Gastroesophageal sphincter (tissue), 4 donors: ENCODE measurements at regions not wholly inside any gene's neighbourhood (a gene's known extent, or its start where the extent isn't known, plus 50 kb on each side); places are given as distances from the start of the nearest gene placed in this dataset.

Experiments
- ATAC-seq: fragments of 150-250 bp; one replicate; pipeline ENCODE4 v1.9.1; 2016; ENCODE audit warnings: mild to moderate bottlenecking, moderate library complexity
- H3K27ac ChIP-seq, 4 donors: fragments of 200-600 bp; sonication (generic) in 3 of 4; 1 replicate in 3 of 4; 2 replicates in 1 of 4; pipeline ENCODE4 v1.5.1; 2016 to 2019
- H3K27me3 ChIP-seq: fragments of 200-600 bp; sonication (generic); one replicate; pipeline ENCODE4 v1.5.1; 2019
- H3K36me3 ChIP-seq, 2 donors: fragments of 200-600 bp; sonication (generic); one replicate each; pipeline ENCODE4 v1.5.1; 2019; ENCODE audit warnings: control low read depth in 1 of 2
- H3K4me1 ChIP-seq, 3 donors: fragments of 200-600 bp; sonication (generic); 1 replicate in 2 of 3; 2 replicates in 1 of 3; pipeline ENCODE4 v1.5.1; 2016 to 2019; ENCODE audit warnings: control low read depth in 2 of 3
- H3K4me3 ChIP-seq, 2 donors: fragments of 200-600 bp; sonication (generic); one replicate each; pipeline ENCODE4 v1.5.1; 2019; ENCODE audit warnings: mild to moderate bottlenecking in 1 of 2, moderate library complexity in 1 of 2
- H3K9me3 ChIP-seq, 3 donors: fragments of 200-600 bp; sonication (generic); one replicate each; pipeline ENCODE4 v1.5.1; 2017 to 2019; ENCODE audit warnings: control low read depth in 2 of 3
- EP300 ChIP-seq: sonication (generic); formaldehyde crosslinking; IDR thresholded peaks from one replicate; pipeline ENCODE4 v1.6.1; 2017; ENCODE audit warnings: antibody characterized with exemption, mild to moderate bottlenecking
- POLR2A ChIP-seq, 2 donors: fragments of 450-650 bp; IDR thresholded peaks; one replicate each; pipeline ENCODE4 v1.6.1; 2017; ENCODE audit warnings: antibody characterized with exemption in 2 of 2, mild to moderate bottlenecking in 2 of 2, moderate library complexity in 1 of 2
- POLR2AphosphoS5 ChIP-seq: sonication (generic); formaldehyde crosslinking; IDR thresholded peaks from one replicate; pipeline ENCODE4 v1.6.1; 2017; ENCODE audit warnings: antibody characterized with exemption
- WGBS, 2 donors: methylation state at CpG; one replicate each; pipeline ENCODE4 v1.1.5; 2018; ENCODE audit warnings: low coverage in 1 of 2; 5-methylcytosine and 5-hydroxymethylcytosine counted together
- TF ChIP-seq, protein P1 (sequence below), 4 experiments: fragments of 200-600 bp in 2 of 4; fragments of 450-650 bp in 2 of 4; sonication (generic) in 1 of 4; IDR thresholded peaks; one replicate each; pipeline ENCODE4 v1.5.1; 2017 to 2019; ENCODE audit warnings: antibody characterized with exemption in 4 of 4, mild to moderate bottlenecking in 2 of 4, moderate library complexity in 2 of 4

- no peaks in the 10 kb centered on the region for H3K27me3 ChIP-seq
- no peaks in the 10 kb centered on the region for H3K36me3 ChIP-seq
- ATAC-seq: no peak
- H3K4me3 ChIP-seq: no peak overlapping the region
- no peaks in the 10 kb centered on the region for H3K9me3 ChIP-seq
- TF ChIP-seq EP300: no peak
- TF ChIP-seq POLR2AphosphoS5: no peak
- no peak for TF ChIP-seq POLR2A (IDR thresholded peaks at IDR 0.05)
- H3K4me1 ChIP-seq: peaks cover 0 to 10% (median 4%) of the 10 kb centered on the region in 3 donors
- 95 to 97% methylated on average over 2 of the region's 2 CpGs for WGBS, 2 donors
- no peak overlapping the region for H3K27ac ChIP-seq
Measured at GRCh38 chr10:31187182-31187581, 131.8 kb upstream of the ZEB1 start.

GRCh38 chr10:31187607-31188210, 131.3 kb upstream of the ZEB1 start:
- Histone ChIP-seq H3K36me3 (no peaks in the 10 kb centered on the region), H3K4me1 (peaks cover 0 to 10% (median 4%) of the 10 kb centered on the region in 3 donors), H3K27ac (no peak overlapping the region), H3K27me3 (no peaks in the 10 kb centered on the region), H3K4me3 (no peak overlapping the region), H3K9me3 (no peaks in the 10 kb centered on the region)
- WGBS, 2 donors: 68 to 89% methylated on average over 1 to 4 of the region's 14 CpGs
- no peak for ATAC-seq
- TF ChIP-seq, protein P1, sequence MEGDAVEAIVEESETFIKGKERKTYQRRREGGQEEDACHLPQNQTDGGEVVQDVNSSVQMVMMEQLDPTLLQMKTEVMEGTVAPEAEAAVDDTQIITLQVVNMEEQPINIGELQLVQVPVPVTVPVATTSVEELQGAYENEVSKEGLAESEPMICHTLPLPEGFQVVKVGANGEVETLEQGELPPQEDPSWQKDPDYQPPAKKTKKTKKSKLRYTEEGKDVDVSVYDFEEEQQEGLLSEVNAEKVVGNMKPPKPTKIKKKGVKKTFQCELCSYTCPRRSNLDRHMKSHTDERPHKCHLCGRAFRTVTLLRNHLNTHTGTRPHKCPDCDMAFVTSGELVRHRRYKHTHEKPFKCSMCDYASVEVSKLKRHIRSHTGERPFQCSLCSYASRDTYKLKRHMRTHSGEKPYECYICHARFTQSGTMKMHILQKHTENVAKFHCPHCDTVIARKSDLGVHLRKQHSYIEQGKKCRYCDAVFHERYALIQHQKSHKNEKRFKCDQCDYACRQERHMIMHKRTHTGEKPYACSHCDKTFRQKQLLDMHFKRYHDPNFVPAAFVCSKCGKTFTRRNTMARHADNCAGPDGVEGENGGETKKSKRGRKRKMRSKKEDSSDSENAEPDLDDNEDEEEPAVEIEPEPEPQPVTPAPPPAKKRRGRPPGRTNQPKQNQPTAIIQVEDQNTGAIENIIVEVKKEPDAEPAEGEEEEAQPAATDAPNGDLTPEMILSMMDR (IDR thresholded peaks at IDR 0.05): no peak
- TF ChIP-seq POLR2A (IDR thresholded peaks at IDR 0.05) (no peak), EP300 (no peak), POLR2AphosphoS5 (no peak)

DNA sequence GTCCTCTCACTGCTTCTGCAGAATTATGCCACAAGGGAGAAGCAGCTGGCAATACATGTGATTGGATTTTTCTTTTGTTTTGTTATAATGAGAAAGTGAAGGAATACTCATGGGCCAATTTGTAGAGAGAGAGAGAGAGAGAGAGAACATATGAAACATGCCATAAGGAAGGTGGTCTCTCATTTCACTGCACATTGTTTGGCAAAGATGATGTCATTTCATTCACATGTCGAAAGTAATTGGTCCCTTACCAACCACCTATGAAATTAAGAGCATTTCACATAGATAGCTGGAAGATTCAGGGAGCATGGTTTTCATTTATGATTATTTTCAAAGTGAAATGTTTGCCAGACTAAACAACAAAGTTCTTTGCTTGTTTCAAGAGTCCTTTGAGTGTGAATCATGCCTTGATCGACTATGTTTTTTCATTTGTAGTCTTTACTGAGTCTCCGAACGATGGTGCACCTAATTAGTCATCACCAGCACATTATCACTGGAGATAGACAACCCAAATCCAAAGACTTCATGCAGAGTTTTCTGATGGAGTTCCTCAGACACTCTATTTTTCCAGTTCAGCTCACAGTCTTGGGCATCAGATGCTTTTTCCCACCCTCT, 130.1 kb upstream of the ZEB1 start:
- no peak for ATAC-seq
- no peaks in the 10 kb centered on the region for H3K9me3 ChIP-seq
- H3K4me1 ChIP-seq: peaks cover 0 to 10% (median 4%) of the 10 kb centered on the region in 3 donors
- whole genome bisulfite sequencing, 2 donors: 78 to 86% methylated on average over 4 of the region's 4 CpGs
- H3K4me3 ChIP-seq: no peak overlapping the region
- H3K36me3 ChIP-seq: no peaks in the 10 kb centered on the region
- no peak overlapping the region for H3K27ac ChIP-seq
- TF ChIP-seq POLR2A (IDR thresholded peaks at IDR 0.05) (no peak), EP300 (no peak), POLR2AphosphoS5 (no peak)
- TF ChIP-seq, protein P1 (IDR thresholded peaks at IDR 0.05): no peak
- H3K27me3 ChIP-seq: no peaks in the 10 kb centered on the region

DNA sequence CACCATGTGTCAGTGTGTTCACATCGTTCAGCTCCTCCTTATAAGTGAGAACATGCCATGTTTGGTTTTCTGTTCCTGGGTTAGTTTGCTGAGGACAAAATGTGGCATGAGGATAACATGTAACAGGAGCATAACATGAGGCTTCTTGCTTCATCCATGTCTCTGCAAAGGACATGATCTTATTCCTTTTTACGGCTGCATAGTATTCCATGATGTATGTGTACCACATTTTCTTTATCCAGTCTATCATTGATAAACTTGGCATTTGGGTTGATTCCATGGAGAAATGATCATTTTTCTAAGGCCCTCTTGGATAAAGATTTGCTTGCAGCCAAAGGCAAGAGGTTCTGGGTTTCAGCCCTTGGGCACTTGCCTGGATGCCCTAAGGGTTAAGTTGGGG, 128.5 kb upstream of the ZEB1 start:
- Histone ChIP-seq H3K27ac (no peak overlapping the region), H3K4me3 (no peak overlapping the region), H3K27me3 (no peaks in the 10 kb centered on the region), H3K9me3 (no peaks in the 10 kb centered on the region), H3K36me3 (no peaks in the 10 kb centered on the region), H3K4me1 (peaks cover 0 to 10% (median 4%) of the 10 kb centered on the region in 3 donors)
- no peak for ATAC-seq
- WGBS, 2 donors: 90 to 100% methylated on average over 1 to 2 of the region's 2 CpGs
- TF ChIP-seq POLR2A (IDR thresholded peaks at IDR 0.05): no peak
- TF ChIP-seq POLR2AphosphoS5: no peak
- TF ChIP-seq, protein P1 (IDR thresholded peaks at IDR 0.05): no peak
- no peak for TF ChIP-seq EP300

- H3K4me3 ChIP-seq: no peak overlapping the region
- ATAC-seq: no peak
- no peaks in the 10 kb centered on the region for H3K9me3 ChIP-seq
- TF ChIP-seq POLR2AphosphoS5 (no peak), EP300 (no peak), POLR2A (IDR thresholded peaks at IDR 0.05) (no peak)
- H3K36me3 ChIP-seq: no peaks in the 10 kb centered on the region
- WGBS, 2 donors: 85 to 100% methylated on average over 2 to 3 of the region's 6 CpGs
- H3K27ac ChIP-seq: no peak overlapping the region
- H3K27me3 ChIP-seq: no peaks in the 10 kb centered on the region
- H3K4me1 ChIP-seq: no peaks in the 10 kb centered on the region
Measured at GRCh38 chr10:31192475-31192874, 126.5 kb upstream of the ZEB1 start.

- Histone ChIP-seq H3K4me1 (no peaks in the 10 kb centered on the region), H3K27ac (no peak overlapping the region), H3K4me3 (no peak overlapping the region), H3K36me3 (no peaks in the 10 kb centered on the region), H3K9me3 (no peaks in the 10 kb centered on the region), H3K27me3 (no peaks in the 10 kb centered on the region)
- TF ChIP-seq, protein P1 (IDR thresholded peaks at IDR 0.05): no peak
- no peak for TF ChIP-seq POLR2AphosphoS5
- TF ChIP-seq POLR2A (IDR thresholded peaks at IDR 0.05): no peak
- no peak for TF ChIP-seq EP300
- ATAC-seq: no peak
- 84 to 96% methylated on average over 3 to 4 of the region's 4 CpGs for WGBS, 2 donors
Measured at GRCh38 chr10:31194986-31195385, 124.0 kb upstream of the ZEB1 start.
